ENCODE measurements at regions not wholly inside any gene's neighbourhood (a gene's known extent, or its start where the extent isn't known, plus 50 kb on each side); places are given as distances from the start of the nearest gene placed in this dataset.

- no peak for TF ChIP-seq RFX5 (IDR thresholded peaks at IDR 0.05; ENCODE audit: low read depth, low read length)
- TF ChIP-seq BHLHE40 (IDR thresholded peaks at IDR 0.05; ENCODE audit: low read depth, low read length): no peak
- TF ChIP-seq, protein P1, sequence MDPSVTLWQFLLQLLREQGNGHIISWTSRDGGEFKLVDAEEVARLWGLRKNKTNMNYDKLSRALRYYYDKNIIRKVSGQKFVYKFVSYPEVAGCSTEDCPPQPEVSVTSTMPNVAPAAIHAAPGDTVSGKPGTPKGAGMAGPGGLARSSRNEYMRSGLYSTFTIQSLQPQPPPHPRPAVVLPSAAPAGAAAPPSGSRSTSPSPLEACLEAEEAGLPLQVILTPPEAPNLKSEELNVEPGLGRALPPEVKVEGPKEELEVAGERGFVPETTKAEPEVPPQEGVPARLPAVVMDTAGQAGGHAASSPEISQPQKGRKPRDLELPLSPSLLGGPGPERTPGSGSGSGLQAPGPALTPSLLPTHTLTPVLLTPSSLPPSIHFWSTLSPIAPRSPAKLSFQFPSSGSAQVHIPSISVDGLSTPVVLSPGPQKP (IDR thresholded peaks at IDR 0.05; ENCODE audit: borderline replicate concordance, low read depth, low read length): no peak
- TF ChIP-seq RCOR1 (IDR thresholded peaks at IDR 0.05; ENCODE audit: insufficient replicate concordance, low read length): no peak
- no peak for TF ChIP-seq SMC3 (IDR thresholded peaks at IDR 0.05; ENCODE audit: low read depth, low read length)
- TF ChIP-seq CHD1 (IDR thresholded peaks at IDR 0.05; ENCODE audit: low read depth, low read length): no peak
- no peak for TF ChIP-seq NFE2L2 (IDR thresholded peaks at IDR 0.05; ENCODE audit: low read depth, low read length)
- Histone ChIP-seq H3K23ac (ENCODE audit: low read depth, low read length) (no peak overlapping the region), H3K4ac (ENCODE audit: low read depth, low read length) (no peak overlapping the region), H4K20me1 (ENCODE audit: insufficient read depth, low read length) (peaks cover 14% of the 10 kb centered on the region), H3K14ac (replicated peaks; ENCODE audit: low read depth, low read length) (no peak overlapping the region), H3K4me2 (ENCODE audit: low read depth, low read length) (no peak overlapping the region), H3K9ac (ENCODE audit: low read depth, low read length) (no peak overlapping the region), H3K9me1 (ENCODE audit: insufficient read depth, low read length) (0 out of 2 replicates have a peak, but pooled peaks cover 7% of the 10 kb centered on the region), H2AK9ac (replicated peaks; ENCODE audit: low read depth, low read length, poor library complexity) (no peak overlapping the region), H2BK5ac (ENCODE audit: low read depth, low read length, poor library complexity, severe bottlenecking) (no peak overlapping the region), H2AFZ (replicated peaks; ENCODE audit: low read length, poor library complexity) (no peak overlapping the region), H3K27me3 (ENCODE audit: control insufficient read depth, insufficient read depth, low read length) (no peaks in the 10 kb centered on the region), H3K4me3 (ENCODE audit: insufficient read depth, low read depth, low read length) (no peak overlapping the region), H3K9me3 (ENCODE audit: control insufficient read depth, insufficient read depth, low read length) (peaks cover 6% of the 10 kb centered on the region), H2BK120ac (ENCODE audit: low read depth, low read length) (no peak overlapping the region), H3K36me3 (ENCODE audit: control insufficient read depth, insufficient read depth, low read length) (peaks cover 2% of the 10 kb centered on the region; the same call in 1 of the 2 replicates), H2AK5ac (ENCODE audit: low read depth, low read length) (no peak overlapping the region), H4K91ac (ENCODE audit: insufficient read depth, low read depth, low read length) (no peak overlapping the region), H3K18ac (ENCODE audit: low read depth, low read length) (no peak overlapping the region), H3K79me1 (ENCODE audit: low read depth in 1 of 2, low read length in 2 of 2) (peaks cover 24 to 51% of the 10 kb centered on the region in 2 experiments), H4K8ac (ENCODE audit: low read depth in 2 of 2, low read length in 2 of 2) (no peak overlapping the region), H2BK20ac (ENCODE audit: low read depth, low read length) (no peak overlapping the region), H3K4me1 (ENCODE audit: control insufficient read depth, insufficient read depth, low read length) (peaks cover 2% of the 10 kb centered on the region; the same call in 1 of the 2 replicates), H2BK15ac (ENCODE audit: low read depth, low read length) (no peak overlapping the region), H4K5ac (ENCODE audit: low read depth, low read length) (no peak overlapping the region), H3K27ac (ENCODE audit: insufficient read depth, low read length) (no peak overlapping the region), H3K56ac (ENCODE audit: extremely low read depth, insufficient read depth, low read length) (no peak overlapping the region)
- in situ Hi-C loops (cut with MboI; ENCODE audit: low sequenced_read_pairs): no loop called here
- intact Hi-C loops (cut with micrococcal nuclease): no loop called here
- WGBS, 2 experiments (ENCODE audit: extremely low coverage in 2 of 2, insufficient read length in 1 of 2): no CpG with 5 or more reads among the region's 7 CpGs
- no TSS peak for BruUV-seq (replicated peaks)
- ChIA-PET CTCF (interaction anchor here (0.5 to 1.0 kb wide), 3 partner anchors 14 to 940 kb away, joined by 3 read pairs; no protein-coding TSS in a partner anchor), POLR2A (ENCODE audit: unreplicated experiment) (no interaction called here)
- DNase-seq (no peak), ATAC-seq (ENCODE audit: low read depth) (no peak)
- dilution Hi-C loops (cut with HindIII; ENCODE audit: low sequenced_read_pairs, unreplicated experiment): no loop called here
These were observed 68.9 kb upstream of the VGLL4 start for GRCh38 chr3:11712646-11713045.

Data from IMR-90 (cell line).